ENCODE measurements at regions not wholly inside any gene's neighbourhood (a gene's known extent, or its start where the extent isn't known, plus 50 kb on each side); places are given as distances from the start of the nearest gene placed in this dataset.

GRCh38 chr20:53658322-53658721 lies 64.7 kb upstream of the ZNF217 start:
- Histone ChIP-seq H2AFZ (no peak overlapping the region), H3F3A (ENCODE audit: insufficient read depth, low read depth) (peaks cover 26% of the 10 kb centered on the region), H3K36me3 (ENCODE audit: low read depth) (no peaks in the 10 kb centered on the region), H3K4me2 (no peak overlapping the region), H3K27me3 (ENCODE audit: insufficient read depth, low read depth) (no peaks in the 10 kb centered on the region), H3K9me2 (ENCODE audit: insufficient read depth) (no peaks in the 10 kb centered on the region), H3K79me2 (ENCODE audit: low read depth) (no peaks in the 10 kb centered on the region), H3K9me3 (ENCODE audit: insufficient read depth, low read depth) (no peaks in the 10 kb centered on the region), H3K4me1 (replicated peaks; ENCODE audit: insufficient read depth) (peaks cover 48% of the 10 kb centered on the region), H3K27ac (no peak overlapping the region), H4K20me1 (ENCODE audit: insufficient read depth) (no peaks in the 10 kb centered on the region), H3K4me3 (no peak overlapping the region)
- ChIA-PET POLR2A (ENCODE audit: unreplicated experiment) (interaction anchor here (0.6 to 0.8 kb wide), 4 partner anchors 16 to 249 kb away, joined by 4 to 6 read pairs (median 4); no protein-coding TSS in a partner anchor), CTCF (interaction anchor here (0.6 to 0.8 kb wide), 2 partner anchors 15 to 40 kb away, joined by 3 to 4 read pairs; no protein-coding TSS in a partner anchor)
- DNase-seq, result no peak
- TF ChIP-seq CTCF (conservative IDR thresholded peaks at IDR 0.05) (no peak), EZH2 (IDR thresholded peaks at IDR 0.05; ENCODE audit: low read depth) (no peak)
- intact Hi-C loops (cut with micrococcal nuclease; ENCODE audit: unreplicated experiment), result loop anchor here (5.0 kb wide), 1 partner anchor 61 kb away; no protein-coding TSS in a partner anchor
- BruUV-seq (replicated peaks), result no TSS peak

GRCh38 chr20:53657732-53658131 lies 64.1 kb upstream of the ZNF217 start:
- no TSS peak for BruUV-seq (replicated peaks)
- intact Hi-C loops (cut with micrococcal nuclease; ENCODE audit: unreplicated experiment), result loop anchor here (5.0 kb wide), 1 partner anchor 60 kb away; no protein-coding TSS in a partner anchor
- Histone ChIP-seq H3K27ac (peak overlapping the region; percentile 84), H3K4me3 (no peak overlapping the region), H3K9me2 (ENCODE audit: insufficient read depth) (no peaks in the 10 kb centered on the region), H3K4me2 (peak overlapping the region; percentile 74), H3K4me1 (replicated peaks; ENCODE audit: insufficient read depth) (peaks cover 54% of the 10 kb centered on the region), H4K20me1 (ENCODE audit: insufficient read depth) (no peaks in the 10 kb centered on the region), H3F3A (ENCODE audit: insufficient read depth, low read depth) (peaks cover 31% of the 10 kb centered on the region), H3K27me3 (ENCODE audit: insufficient read depth, low read depth) (no peaks in the 10 kb centered on the region), H3K9me3 (ENCODE audit: insufficient read depth, low read depth) (no peaks in the 10 kb centered on the region), H3K79me2 (ENCODE audit: low read depth) (no peaks in the 10 kb centered on the region), H2AFZ (no peak overlapping the region), H3K36me3 (ENCODE audit: low read depth) (no peaks in the 10 kb centered on the region)
- ChIA-PET CTCF (interaction anchor here (0.6 kb wide), 1 partner anchor 39 kb away, joined by 3 read pairs; no protein-coding TSS in a partner anchor), POLR2A (ENCODE audit: unreplicated experiment) (interaction anchor here (0.6 to 0.8 kb wide), 2 partner anchors 15 to 32 kb away, joined by 5 to 6 read pairs; no protein-coding TSS in a partner anchor)
- TF ChIP-seq CTCF (conservative IDR thresholded peaks at IDR 0.05), result no peak
- TF ChIP-seq EZH2 (IDR thresholded peaks at IDR 0.05; ENCODE audit: low read depth), result no peak
- DNase-seq, result no peak

- Histone ChIP-seq H3K9me2 (ENCODE audit: insufficient read depth) (no peaks in the 10 kb centered on the region), H4K20me1 (ENCODE audit: insufficient read depth) (no peaks in the 10 kb centered on the region), H2AFZ (peak overlapping the region; percentile 46; the same call in 1 of the 2 replicates), H3K27me3 (ENCODE audit: insufficient read depth, low read depth) (no peaks in the 10 kb centered on the region), H3F3A (ENCODE audit: insufficient read depth, low read depth) (peaks cover 33% of the 10 kb centered on the region), H3K4me2 (peak overlapping the region; percentile 74), H3K9me3 (ENCODE audit: insufficient read depth, low read depth) (no peaks in the 10 kb centered on the region), H3K36me3 (ENCODE audit: low read depth) (no peaks in the 10 kb centered on the region), H3K4me3 (no peak overlapping the region), H3K79me2 (ENCODE audit: low read depth) (no peaks in the 10 kb centered on the region), H3K4me1 (replicated peaks; ENCODE audit: insufficient read depth) (peaks cover 58% of the 10 kb centered on the region), H3K27ac (peak overlapping the region; percentile 84)
- TF ChIP-seq CTCF (conservative IDR thresholded peaks at IDR 0.05) (no peak), EZH2 (IDR thresholded peaks at IDR 0.05; ENCODE audit: low read depth) (no peak)
- intact Hi-C loops (cut with micrococcal nuclease; ENCODE audit: unreplicated experiment), result loop anchor here (5.0 kb wide), 1 partner anchor 60 kb away; no protein-coding TSS in a partner anchor
- ChIA-PET CTCF (no interaction called here), POLR2A (ENCODE audit: unreplicated experiment) (no interaction called here)
- no TSS peak for BruUV-seq (replicated peaks)
- DNase-seq, result no peak
Observed at GRCh38 chr20:53657279-53657678, 63.6 kb upstream of the ZNF217 start.
